Gastroesophageal sphincter (tissue), 3 donors: ENCODE measurements at regions not wholly inside any gene's neighbourhood (a gene's known extent, or its start where the extent isn't known, plus 50 kb on each side); places are given as distances from the start of the nearest gene placed in this dataset.

Source experiments
- EP300 ChIP-seq: sonication (generic); formaldehyde crosslinking; IDR thresholded peaks from one replicate; pipeline ENCODE4 v1.6.1; 2017; ENCODE audit warnings: antibody characterized with exemption, mild to moderate bottlenecking
- TF ChIP-seq, protein P1 (sequence below), 4 experiments: fragments of 200-600 bp in 2 of 4; fragments of 450-650 bp in 2 of 4; sonication (generic) in 1 of 4; IDR thresholded peaks; one replicate each; pipeline ENCODE4 v1.5.1; 2017 to 2019; ENCODE audit warnings: antibody characterized with exemption in 4 of 4, mild to moderate bottlenecking in 2 of 4, moderate library complexity in 2 of 4

DNA sequence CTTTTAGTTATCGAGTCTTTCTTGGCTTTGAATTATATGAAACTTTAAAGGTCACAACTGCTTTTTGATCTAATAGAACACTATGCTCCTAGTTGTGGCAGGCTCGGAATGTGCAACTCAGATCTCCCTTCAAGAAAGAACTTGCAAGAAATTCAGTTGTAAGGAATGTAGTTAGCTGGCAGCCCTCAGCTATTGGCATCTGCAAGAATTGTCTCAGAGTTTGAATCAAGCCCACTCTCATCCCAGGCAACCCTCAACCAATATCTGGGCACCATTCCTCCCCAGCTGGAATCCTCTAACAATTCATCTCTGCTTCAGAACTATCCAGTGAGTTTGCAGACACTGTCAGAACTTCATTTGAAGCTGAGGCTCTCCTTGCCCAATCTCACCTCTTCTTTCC lies 447.2 kb downstream of the KIF2B start:
- TF ChIP-seq, protein P1, sequence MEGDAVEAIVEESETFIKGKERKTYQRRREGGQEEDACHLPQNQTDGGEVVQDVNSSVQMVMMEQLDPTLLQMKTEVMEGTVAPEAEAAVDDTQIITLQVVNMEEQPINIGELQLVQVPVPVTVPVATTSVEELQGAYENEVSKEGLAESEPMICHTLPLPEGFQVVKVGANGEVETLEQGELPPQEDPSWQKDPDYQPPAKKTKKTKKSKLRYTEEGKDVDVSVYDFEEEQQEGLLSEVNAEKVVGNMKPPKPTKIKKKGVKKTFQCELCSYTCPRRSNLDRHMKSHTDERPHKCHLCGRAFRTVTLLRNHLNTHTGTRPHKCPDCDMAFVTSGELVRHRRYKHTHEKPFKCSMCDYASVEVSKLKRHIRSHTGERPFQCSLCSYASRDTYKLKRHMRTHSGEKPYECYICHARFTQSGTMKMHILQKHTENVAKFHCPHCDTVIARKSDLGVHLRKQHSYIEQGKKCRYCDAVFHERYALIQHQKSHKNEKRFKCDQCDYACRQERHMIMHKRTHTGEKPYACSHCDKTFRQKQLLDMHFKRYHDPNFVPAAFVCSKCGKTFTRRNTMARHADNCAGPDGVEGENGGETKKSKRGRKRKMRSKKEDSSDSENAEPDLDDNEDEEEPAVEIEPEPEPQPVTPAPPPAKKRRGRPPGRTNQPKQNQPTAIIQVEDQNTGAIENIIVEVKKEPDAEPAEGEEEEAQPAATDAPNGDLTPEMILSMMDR (IDR thresholded peaks at IDR 0.05) = no peak
- no peak for TF ChIP-seq EP300
